HepG2 (cell line): ENCODE measurements at regions not wholly inside any gene's neighbourhood (a gene's known extent, or its start where the extent isn't known, plus 50 kb on each side); places are given as distances from the start of the nearest gene placed in this dataset.

ENCODE experiments used
- ATAC-seq: fragments of 200-7000 bp; cut with Tn5 transposase; 3 replicates; pipeline ENCODE4 v1.9.1; 2020; ENCODE audit warnings: mild to moderate bottlenecking, moderate library complexity
- BruUV-seq: library from RNA; stranded (reverse); fragments of 400-500 nt; replicated peaks from 2 replicates; lab custom pipeline; 2021; lab: Mats Ljungman, UMichigan
- CTCF ChIA-PET: fragments of 300-600 bp; formaldehyde crosslinking; extraction: SDS; loops from one replicate; lab custom pipeline; 2021; ENCODE audit warnings: low total read pairs, inconsistent platforms, low intra/inter-chr PET ratio; lab: Yijun Ruan, JAX
- POLR2A ChIA-PET: fragments of 350-600 bp; sonication (Branson Sonifier 250); formaldehyde crosslinking; loops from one replicate; lab custom pipeline; 2020; ENCODE audit warnings: antibody characterized with exemption, inconsistent platforms; lab: Yijun Ruan, JAX
- DNase-seq: peaks from one replicate; pipeline ENCODE4 v3.0.0-alpha.2; 2015; ENCODE audit warnings: low spot score
- FAIRE-seq: peaks from 3 replicates; lab custom pipeline; 2011; peaks lifted over from hg19 to GRCh38; lab: Jason Lieb, UNC
- H2AFZ ChIP-seq: one replicate; pipeline ENCODE4 v1.6.1; 2011; ENCODE audit warnings: low read length, inconsistent platforms
- H3K27ac ChIP-seq: fragments of 300-600 bp; 3 replicates; pipeline ENCODE4 v1.8.0; 2011; ENCODE audit warnings: mixed run types, mild to moderate bottlenecking, mixed read lengths, low read length, inconsistent platforms; ENCODE audit not compliant: insufficient read depth; ENCODE audit errors: extremely low read length
- H3K27me3 ChIP-seq, 2 experiments: fragments of 200-600 bp in 1 of 2; 2 replicates in 1 of 2; 3 replicates in 1 of 2; pipeline versions ENCODE4 v1.6.0 to v1.8.0; 2011; ENCODE audit warnings: low read length in 2 of 2, mild to moderate bottlenecking in 2 of 2, moderate library complexity in 2 of 2, inconsistent platforms in 1 of 2; ENCODE audit not compliant: insufficient read depth in 2 of 2, control insufficient read depth in 1 of 2
- H3K36me3 ChIP-seq, 2 experiments: fragments of 200-600 bp in 1 of 2; replicated peaks in 1 of 2; 2 replicates in 1 of 2; 3 replicates in 1 of 2; pipeline versions ENCODE4 v1.5.1 to v1.8.0; 2011; ENCODE audit warnings: low read length in 2 of 2, inconsistent platforms in 1 of 2; ENCODE audit not compliant: insufficient read depth in 2 of 2, control insufficient read depth in 1 of 2
- H3K4me1 ChIP-seq: 2 replicates; pipeline ENCODE4 v1.5.1; 2012; ENCODE audit warnings: low read length, inconsistent platforms; ENCODE audit not compliant: insufficient read depth
- H3K4me2 ChIP-seq: 2 replicates; pipeline ENCODE4 v1.6.0; 2011; ENCODE audit warnings: low read depth, low read length, inconsistent platforms
- H3K4me3 ChIP-seq, 3 experiments: fragments of 200-600 bp in 1 of 3; sonication (generic), shearing (Covaris generic) in 1 of 3; replicated peaks in 1 of 3; 2 replicates each; pipeline ENCODE4 v1.5.1; 2011 to 2016; ENCODE audit warnings: low read length in 3 of 3, inconsistent platforms in 2 of 3, low read depth in 2 of 3, mild to moderate bottlenecking in 2 of 3, control low read depth in 1 of 3, mixed read lengths in 1 of 3; ENCODE audit not compliant: insufficient read depth in 1 of 3
- H3K79me2 ChIP-seq: one replicate; pipeline ENCODE4 v1.6.1; 2011; ENCODE audit warnings: low read length, inconsistent platforms; ENCODE audit not compliant: insufficient read depth
- H3K9ac ChIP-seq: 2 replicates; pipeline ENCODE4 v1.6.0; 2011; ENCODE audit warnings: mild to moderate bottlenecking, low read depth, low read length, inconsistent platforms; ENCODE audit not compliant: insufficient read depth
- H3K9me3 ChIP-seq: 2 replicates; pipeline ENCODE4 v1.5.1; 2012; ENCODE audit warnings: mild to moderate bottlenecking, low read length
- H4K20me1 ChIP-seq: 2 replicates; pipeline ENCODE4 v1.6.0; 2011; ENCODE audit warnings: inconsistent platforms, mild to moderate bottlenecking, low read length, moderate library complexity; ENCODE audit not compliant: insufficient read depth
- ASH2L ChIP-seq: fragments of 300-600, 200-600 bp; sonication (generic); IDR thresholded peaks from 2 replicates; pipeline ENCODE4 v1.7.0; 2017; ENCODE audit warnings: low read depth, mild to moderate bottlenecking, moderate library complexity, mixed read lengths, low read length; ENCODE audit not compliant: insufficient read length
- DNMT1 ChIP-seq: sonication (generic); formaldehyde crosslinking; IDR thresholded peaks from 2 replicates; pipeline ENCODE4 v1.5.1; 2020; ENCODE audit warnings: mild to moderate bottlenecking, missing genetic modification reagents
- E2F2 ChIP-seq: sonication (generic); formaldehyde crosslinking; IDR thresholded peaks from 2 replicates; pipeline ENCODE4 v1.4.0; 2020; ENCODE audit warnings: missing genetic modification reagents, borderline replicate concordance
- JUND ChIP-seq: sonication (generic); formaldehyde crosslinking; IDR thresholded peaks from 2 replicates; pipeline ENCODE4 v1.8.0; 2022; ENCODE audit warnings: mild to moderate bottlenecking, missing genetic modification reagents
- KDM3A ChIP-seq: IDR thresholded peaks from 2 replicates; pipeline ENCODE4 v1.6.1; 2018; ENCODE audit warnings: low read depth, missing compliant biosample characterization
- KDM4B ChIP-seq: sonication (generic); formaldehyde crosslinking; IDR thresholded peaks from 2 replicates; pipeline ENCODE4 v1.4.0; 2020; ENCODE audit warnings: missing genetic modification reagents
- MAF1 ChIP-seq: sonication (generic); formaldehyde crosslinking; IDR thresholded peaks from 2 replicates; pipeline ENCODE4 v1.5.0; 2020; ENCODE audit warnings: missing genetic modification reagents, borderline replicate concordance
- NBN ChIP-seq: fragments of 450-650 bp; conservative IDR thresholded peaks from 2 replicates; pipeline ENCODE4 v1.6.1; 2017
- POLR2A ChIP-seq, 2 experiments: IDR thresholded peaks; 2 replicates each; pipeline ENCODE4 v1.6.1; 2011; ENCODE audit warnings: low read depth in 2 of 2, low read length in 2 of 2, mild to moderate bottlenecking in 1 of 2, moderate library complexity in 1 of 2; ENCODE audit not compliant: insufficient read depth in 1 of 2
- SUZ12 ChIP-seq: fragments of 150-350 bp; IDR thresholded peaks from 2 replicates; pipeline ENCODE4 v1.6.1; 2014; ENCODE audit warnings: low read depth, low read length
- TCF7 ChIP-seq: sonication (generic); IDR thresholded peaks from 2 replicates; pipeline ENCODE4 v1.6.1; 2016; ENCODE audit warnings: antibody characterized with exemption, low read depth
- ZFAT ChIP-seq: sonication (generic); formaldehyde crosslinking; conservative IDR thresholded peaks from 2 replicates; pipeline ENCODE4 v1.8.1; 2023; ENCODE audit warnings: missing genetic modification reagents, inconsistent platforms
- ZNF260 ChIP-seq: sonication (generic); formaldehyde crosslinking; IDR thresholded peaks from 2 replicates; pipeline ENCODE4 v1.4.0; 2020; ENCODE audit warnings: missing genetic modification reagents, low read depth, mild to moderate bottlenecking, borderline replicate concordance
- ZNF33B ChIP-seq: sonication (generic); formaldehyde crosslinking; IDR thresholded peaks from 2 replicates; pipeline ENCODE4 v1.5.1; 2020; ENCODE audit warnings: mild to moderate bottlenecking, missing genetic modification reagents
- ZNF605 ChIP-seq: sonication (generic); formaldehyde crosslinking; IDR thresholded peaks from 2 replicates; pipeline ENCODE4 v1.8.0; 2022; ENCODE audit warnings: mild to moderate bottlenecking, missing genetic modification reagents
- ZNF720 ChIP-seq: sonication (generic); formaldehyde crosslinking; IDR thresholded peaks from 2 replicates; pipeline ENCODE4 v1.4.0; 2020; ENCODE audit warnings: missing genetic modification reagents
- WGBS: methylation state at CpG from one replicate; pipeline ENCODE4 v1.1.6; 2017; ENCODE audit warnings: low lambda C conversion rate; 5-methylcytosine and 5-hydroxymethylcytosine counted together
- in situ Hi-C: cut with HindIII; loops from 2 replicates; pipeline ENCODE4 v1.10.0; 2017; ENCODE audit warnings: low pct_unique_long_range_greater_than_20kb; ENCODE audit not compliant: extremely low pct_ligation_motif_present
- intact Hi-C: fragments of 100-400 bp; cut with micrococcal nuclease; formaldehyde crosslinking; loops from one replicate; pipeline ENCODE4 v1.10.0; 2022; ENCODE audit not compliant: unreplicated experiment
- TF ChIP-seq, protein P1 (sequence below): sonication (generic); formaldehyde crosslinking; IDR thresholded peaks from 2 replicates; pipeline ENCODE4 v1.5.0; 2020; ENCODE audit warnings: missing genetic modification reagents, mild to moderate bottlenecking, borderline replicate concordance
- TF ChIP-seq, protein P2 (sequence below): sonication (generic); formaldehyde crosslinking; IDR thresholded peaks from 2 replicates; pipeline ENCODE4 v1.5.0; 2020; ENCODE audit warnings: mild to moderate bottlenecking, missing genetic modification reagents
- TF ChIP-seq, protein P3 (sequence below): sonication (generic); formaldehyde crosslinking; IDR thresholded peaks from 2 replicates; pipeline ENCODE4 v1.5.1; 2020; ENCODE audit warnings: mild to moderate bottlenecking, missing genetic modification reagents, moderate library complexity

- TF ChIP-seq KDM3A (no peak), DNMT1 (no peak), ZNF605 (no peak), ASH2L (no peak), TCF7 (no peak), ZFAT (no peak)
- TF ChIP-seq, protein P1, sequence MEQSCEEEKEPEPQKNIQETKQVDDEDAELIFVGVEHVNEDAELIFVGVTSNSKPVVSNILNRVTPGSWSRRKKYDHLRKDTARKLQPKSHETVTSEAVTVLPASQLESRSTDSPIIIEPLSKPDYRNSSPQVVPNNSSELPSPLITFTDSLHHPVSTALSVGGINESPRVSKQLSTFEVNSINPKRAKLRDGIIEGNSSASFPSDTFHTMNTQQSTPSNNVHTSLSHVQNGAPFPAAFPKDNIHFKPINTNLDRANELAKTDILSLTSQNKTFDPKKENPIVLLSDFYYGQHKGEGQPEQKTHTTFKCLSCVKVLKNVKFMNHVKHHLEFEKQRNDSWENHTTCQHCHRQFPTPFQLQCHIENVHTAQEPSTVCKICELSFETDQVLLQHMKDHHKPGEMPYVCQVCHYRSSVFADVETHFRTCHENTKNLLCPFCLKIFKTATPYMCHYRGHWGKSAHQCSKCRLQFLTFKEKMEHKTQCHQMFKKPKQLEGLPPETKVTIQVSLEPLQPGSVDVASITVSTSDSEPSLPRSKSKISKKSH (CRISPR knock-in tag): no peak
- TF ChIP-seq, protein P2, sequence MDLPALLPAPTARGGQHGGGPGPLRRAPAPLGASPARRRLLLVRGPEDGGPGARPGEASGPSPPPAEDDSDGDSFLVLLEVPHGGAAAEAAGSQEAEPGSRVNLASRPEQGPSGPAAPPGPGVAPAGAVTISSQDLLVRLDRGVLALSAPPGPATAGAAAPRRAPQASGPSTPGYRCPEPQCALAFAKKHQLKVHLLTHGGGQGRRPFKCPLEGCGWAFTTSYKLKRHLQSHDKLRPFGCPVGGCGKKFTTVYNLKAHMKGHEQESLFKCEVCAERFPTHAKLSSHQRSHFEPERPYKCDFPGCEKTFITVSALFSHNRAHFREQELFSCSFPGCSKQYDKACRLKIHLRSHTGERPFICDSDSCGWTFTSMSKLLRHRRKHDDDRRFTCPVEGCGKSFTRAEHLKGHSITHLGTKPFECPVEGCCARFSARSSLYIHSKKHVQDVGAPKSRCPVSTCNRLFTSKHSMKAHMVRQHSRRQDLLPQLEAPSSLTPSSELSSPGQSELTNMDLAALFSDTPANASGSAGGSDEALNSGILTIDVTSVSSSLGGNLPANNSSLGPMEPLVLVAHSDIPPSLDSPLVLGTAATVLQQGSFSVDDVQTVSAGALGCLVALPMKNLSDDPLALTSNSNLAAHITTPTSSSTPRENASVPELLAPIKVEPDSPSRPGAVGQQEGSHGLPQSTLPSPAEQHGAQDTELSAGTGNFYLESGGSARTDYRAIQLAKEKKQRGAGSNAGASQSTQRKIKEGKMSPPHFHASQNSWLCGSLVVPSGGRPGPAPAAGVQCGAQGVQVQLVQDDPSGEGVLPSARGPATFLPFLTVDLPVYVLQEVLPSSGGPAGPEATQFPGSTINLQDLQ: no peak
Observed at GRCh38 chr18:10161315-10161714, 247.5 kb downstream of the VAPA start (continued).

DNA sequence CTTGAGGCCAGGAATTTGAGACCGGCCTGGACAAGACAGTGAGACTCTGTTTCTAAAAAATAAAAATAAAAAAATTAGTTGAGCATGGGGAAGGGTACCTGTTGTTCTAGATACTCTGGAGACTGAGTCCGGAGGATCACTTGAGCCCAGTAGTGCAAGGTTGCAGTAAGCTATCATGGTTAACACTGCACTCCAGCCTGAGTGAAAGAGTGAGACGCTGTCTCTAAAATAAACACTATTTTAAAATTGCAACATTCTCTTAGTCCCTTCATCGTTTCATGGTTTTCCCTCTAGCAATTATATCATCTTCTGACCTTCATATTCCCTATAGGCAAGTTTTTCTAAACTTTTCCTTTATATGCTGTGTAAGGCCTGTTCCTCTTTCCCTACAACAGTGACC is 248.5 kb downstream of the VAPA start:
- no peak for ATAC-seq
- TF ChIP-seq SUZ12 (no peak), E2F2 (CRISPR knock-in tag) (no peak), ZNF720 (CRISPR knock-in tag) (no peak), NBN (no peak), POLR2A (IDR thresholded peaks at IDR 0.05; ENCODE audit: insufficient read depth in 1 of 2, low read depth in 2 of 2, low read length in 2 of 2) (no peak), ZNF33B (CRISPR knock-in tag) (no peak), MAF1 (CRISPR knock-in tag) (no peak), ZNF260 (no peak), JUND (no peak), KDM4B (CRISPR knock-in tag) (no peak)
- TF ChIP-seq, protein P3, sequence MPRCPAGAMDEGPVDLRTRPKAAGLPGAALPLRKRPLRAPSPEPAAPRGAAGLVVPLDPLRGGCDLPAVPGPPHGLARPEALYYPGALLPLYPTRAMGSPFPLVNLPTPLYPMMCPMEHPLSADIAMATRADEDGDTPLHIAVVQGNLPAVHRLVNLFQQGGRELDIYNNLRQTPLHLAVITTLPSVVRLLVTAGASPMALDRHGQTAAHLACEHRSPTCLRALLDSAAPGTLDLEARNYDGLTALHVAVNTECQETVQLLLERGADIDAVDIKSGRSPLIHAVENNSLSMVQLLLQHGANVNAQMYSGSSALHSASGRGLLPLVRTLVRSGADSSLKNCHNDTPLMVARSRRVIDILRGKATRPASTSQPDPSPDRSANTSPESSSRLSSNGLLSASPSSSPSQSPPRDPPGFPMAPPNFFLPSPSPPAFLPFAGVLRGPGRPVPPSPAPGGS (CRISPR knock-in tag): no peak
- H3K9me3 ChIP-seq: no peaks in the 10 kb centered on the region
- ChIA-PET POLR2A (no interaction called here), CTCF (no interaction called here)
- no peak overlapping the region for H2AFZ ChIP-seq
- no peak for DNase-seq
- no peak for FAIRE-seq
- no peaks in the 10 kb centered on the region for H4K20me1 ChIP-seq
- no peak overlapping the region for H3K4me2 ChIP-seq
- WGBS: 21% methylated on average over 4 of the region's 4 CpGs
- peaks cover 0 to 14% of the 10 kb centered on the region in 2 experiments; a peak in 4 of 5 replicates for H3K27me3 ChIP-seq
- intact Hi-C loops: no loop called here
- H3K27ac ChIP-seq: no peak overlapping the region
- H3K36me3 ChIP-seq: no peaks in the 10 kb centered on the region
- no TSS peak for BruUV-seq
- no peak overlapping the region for H3K9ac ChIP-seq
- in situ Hi-C loops: no loop called here
- no peak overlapping the region for H3K4me3 ChIP-seq
- H3K79me2 ChIP-seq: no peaks in the 10 kb centered on the region
- no peaks in the 10 kb centered on the region for H3K4me1 ChIP-seq
